K562 (cell line): ENCODE measurements at regions not wholly inside any gene's neighbourhood (a gene's known extent, or its start where the extent isn't known, plus 50 kb on each side); places are given as distances from the start of the nearest gene placed in this dataset.

Experiments used
- NFYB ChIP-seq: IDR thresholded peaks from 2 replicates; pipeline ENCODE4 v1.6.1; 2011; ENCODE audit warnings: mild to moderate bottlenecking, moderate library complexity; ENCODE audit not compliant: insufficient read length; ENCODE audit errors: extremely low read depth
- ZNF589 ChIP-seq: fragments of 200-800 bp; sonication (Bioruptor generic); IDR thresholded peaks from 2 replicates; pipeline ENCODE4 v1.6.1; 2016; ENCODE audit warnings: low read depth, missing genetic modification characterization, missing compliant biosample characterization
- ZNF785 ChIP-seq: fragments of 250-450 bp; sonication (Bioruptor Pico); IDR thresholded peaks from 2 replicates; pipeline ENCODE4 v1.4.0; 2020; ENCODE audit warnings: mild to moderate bottlenecking
- TF ChIP-seq, protein P1 (sequence below): fragments of 250-450 bp; sonication (Bioruptor Pico); IDR thresholded peaks from 2 replicates; pipeline ENCODE4 v1.5.0; 2021; ENCODE audit warnings: mild to moderate bottlenecking, borderline replicate concordance

DNA sequence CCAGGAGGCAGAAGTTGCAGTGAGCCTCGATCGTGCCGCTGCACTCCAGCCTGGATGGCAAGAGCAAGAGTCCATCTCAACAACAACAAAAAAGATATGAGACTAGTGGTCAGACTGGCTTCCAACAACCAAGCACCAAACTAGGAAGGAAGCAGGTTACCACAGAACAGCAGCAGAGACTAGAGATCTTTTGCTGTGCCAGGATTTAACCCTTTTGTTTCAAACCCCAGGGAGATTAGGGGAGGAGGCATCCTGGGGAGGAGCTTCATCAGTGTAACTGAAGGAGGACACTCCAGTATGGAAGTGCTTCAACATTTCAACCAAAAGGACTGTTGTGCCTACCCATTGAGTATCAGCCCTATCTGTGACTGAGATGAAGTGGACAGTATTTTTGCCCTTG lies 240.3 kb downstream of the ZIC1 start:
- TF ChIP-seq, protein P1, sequence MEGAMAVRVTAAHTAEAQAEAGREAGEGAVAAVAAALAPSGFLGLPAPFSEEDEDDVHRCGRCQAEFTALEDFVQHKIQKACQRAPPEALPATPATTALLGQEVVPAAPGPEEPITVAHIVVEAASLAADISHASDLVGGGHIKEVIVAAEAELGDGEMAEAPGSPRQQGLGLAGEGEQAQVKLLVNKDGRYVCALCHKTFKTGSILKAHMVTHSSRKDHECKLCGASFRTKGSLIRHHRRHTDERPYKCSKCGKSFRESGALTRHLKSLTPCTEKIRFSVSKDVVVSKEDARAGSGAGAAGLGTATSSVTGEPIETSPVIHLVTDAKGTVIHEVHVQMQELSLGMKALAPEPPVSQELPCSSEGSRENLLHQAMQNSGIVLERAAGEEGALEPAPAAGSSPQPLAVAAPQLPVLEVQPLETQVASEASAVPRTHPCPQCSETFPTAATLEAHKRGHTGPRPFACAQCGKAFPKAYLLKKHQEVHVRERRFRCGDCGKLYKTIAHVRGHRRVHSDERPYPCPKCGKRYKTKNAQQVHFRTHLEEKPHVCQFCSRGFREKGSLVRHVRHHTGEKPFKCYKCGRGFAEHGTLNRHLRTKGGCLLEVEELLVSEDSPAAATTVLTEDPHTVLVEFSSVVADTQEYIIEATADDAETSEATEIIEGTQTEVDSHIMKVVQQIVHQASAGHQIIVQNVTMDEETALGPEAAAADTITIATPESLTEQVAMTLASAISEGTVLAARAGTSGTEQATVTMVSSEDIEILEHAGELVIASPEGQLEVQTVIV (CRISPR knock-in tag), result no peak
- TF ChIP-seq NFYB (no peak), ZNF589 (CRISPR knock-in tag) (no peak), ZNF785 (CRISPR knock-in tag) (no peak)
